ENCODE measurements at regions not wholly inside any gene's neighbourhood (a gene's known extent, or its start where the extent isn't known, plus 50 kb on each side); places are given as distances from the start of the nearest gene placed in this dataset.

DNA sequence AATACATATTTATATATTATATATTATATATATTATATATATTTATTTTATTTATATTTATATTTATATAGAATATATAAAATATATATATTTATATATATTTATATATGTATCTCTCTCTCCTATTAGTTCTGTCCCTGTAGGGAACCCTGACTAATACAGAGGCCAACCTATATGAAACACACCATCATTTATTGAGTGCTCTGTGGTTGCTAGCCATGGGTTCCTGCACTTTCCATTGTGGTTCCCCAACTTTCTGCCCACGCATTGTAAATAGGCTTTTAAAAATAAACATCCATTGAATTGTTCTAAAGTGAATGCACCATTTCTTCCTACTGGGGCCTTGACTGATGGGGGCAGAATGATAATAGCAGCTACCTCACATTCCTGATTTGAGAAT, 93.8 kb upstream of the SESN3 start:
- Mint-ChIP-seq H3K27ac (no peak overlapping the region), H3K27me3 (ENCODE audit: low read depth) (no peaks in the 10 kb centered on the region; the same call in 1 of the 2 replicates), H3K36me3 (peaks cover 11% of the 10 kb centered on the region), H3K9me3 (peaks cover 19% of the 10 kb centered on the region), H3K4me3 (no peak overlapping the region), H3K4me1 (peaks cover 25% of the 10 kb centered on the region)
- DNase-seq (ENCODE audit: low spot score) (no peak), ATAC-seq (no peak)
- TF ChIP-seq CREM (CRISPR knock-in tag; IDR thresholded peaks at IDR 0.05): no peak
- no peak for TF ChIP-seq GTF2I (CRISPR knock-in tag; conservative IDR thresholded peaks at IDR 0.05)
- TF ChIP-seq ZNF219 (CRISPR knock-in tag; IDR thresholded peaks at IDR 0.05; ENCODE audit: borderline replicate concordance): no peak
- TF ChIP-seq, protein P1, sequence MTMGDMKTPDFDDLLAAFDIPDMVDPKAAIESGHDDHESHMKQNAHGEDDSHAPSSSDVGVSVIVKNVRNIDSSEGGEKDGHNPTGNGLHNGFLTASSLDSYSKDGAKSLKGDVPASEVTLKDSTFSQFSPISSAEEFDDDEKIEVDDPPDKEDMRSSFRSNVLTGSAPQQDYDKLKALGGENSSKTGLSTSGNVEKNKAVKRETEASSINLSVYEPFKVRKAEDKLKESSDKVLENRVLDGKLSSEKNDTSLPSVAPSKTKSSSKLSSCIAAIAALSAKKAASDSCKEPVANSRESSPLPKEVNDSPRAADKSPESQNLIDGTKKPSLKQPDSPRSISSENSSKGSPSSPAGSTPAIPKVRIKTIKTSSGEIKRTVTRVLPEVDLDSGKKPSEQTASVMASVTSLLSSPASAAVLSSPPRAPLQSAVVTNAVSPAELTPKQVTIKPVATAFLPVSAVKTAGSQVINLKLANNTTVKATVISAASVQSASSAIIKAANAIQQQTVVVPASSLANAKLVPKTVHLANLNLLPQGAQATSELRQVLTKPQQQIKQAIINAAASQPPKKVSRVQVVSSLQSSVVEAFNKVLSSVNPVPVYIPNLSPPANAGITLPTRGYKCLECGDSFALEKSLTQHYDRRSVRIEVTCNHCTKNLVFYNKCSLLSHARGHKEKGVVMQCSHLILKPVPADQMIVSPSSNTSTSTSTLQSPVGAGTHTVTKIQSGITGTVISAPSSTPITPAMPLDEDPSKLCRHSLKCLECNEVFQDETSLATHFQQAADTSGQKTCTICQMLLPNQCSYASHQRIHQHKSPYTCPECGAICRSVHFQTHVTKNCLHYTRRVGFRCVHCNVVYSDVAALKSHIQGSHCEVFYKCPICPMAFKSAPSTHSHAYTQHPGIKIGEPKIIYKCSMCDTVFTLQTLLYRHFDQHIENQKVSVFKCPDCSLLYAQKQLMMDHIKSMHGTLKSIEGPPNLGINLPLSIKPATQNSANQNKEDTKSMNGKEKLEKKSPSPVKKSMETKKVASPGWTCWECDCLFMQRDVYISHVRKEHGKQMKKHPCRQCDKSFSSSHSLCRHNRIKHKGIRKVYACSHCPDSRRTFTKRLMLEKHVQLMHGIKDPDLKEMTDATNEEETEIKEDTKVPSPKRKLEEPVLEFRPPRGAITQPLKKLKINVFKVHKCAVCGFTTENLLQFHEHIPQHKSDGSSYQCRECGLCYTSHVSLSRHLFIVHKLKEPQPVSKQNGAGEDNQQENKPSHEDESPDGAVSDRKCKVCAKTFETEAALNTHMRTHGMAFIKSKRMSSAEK (CRISPR knock-in tag; IDR thresholded peaks at IDR 0.05; ENCODE audit: borderline replicate concordance): no peak
- no peak for TF ChIP-seq MXD4 (CRISPR knock-in tag; IDR thresholded peaks at IDR 0.05; ENCODE audit: borderline replicate concordance)
- no peak for TF ChIP-seq NR1H2 (CRISPR knock-in tag; IDR thresholded peaks at IDR 0.05)
- TF ChIP-seq CBFB (CRISPR knock-in tag; IDR thresholded peaks at IDR 0.05; ENCODE audit: low read depth): no peak
- TF ChIP-seq ZNF396 (CRISPR knock-in tag; IDR thresholded peaks at IDR 0.05; ENCODE audit: borderline replicate concordance): no peak
- TF ChIP-seq, protein P2, sequence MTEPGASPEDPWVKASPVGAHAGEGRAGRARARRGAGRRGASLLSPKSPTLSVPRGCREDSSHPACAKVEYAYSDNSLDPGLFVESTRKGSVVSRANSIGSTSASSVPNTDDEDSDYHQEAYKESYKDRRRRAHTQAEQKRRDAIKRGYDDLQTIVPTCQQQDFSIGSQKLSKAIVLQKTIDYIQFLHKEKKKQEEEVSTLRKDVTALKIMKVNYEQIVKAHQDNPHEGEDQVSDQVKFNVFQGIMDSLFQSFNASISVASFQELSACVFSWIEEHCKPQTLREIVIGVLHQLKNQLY (CRISPR knock-in tag; IDR thresholded peaks at IDR 0.05): no peak
- TF ChIP-seq, protein P3, sequence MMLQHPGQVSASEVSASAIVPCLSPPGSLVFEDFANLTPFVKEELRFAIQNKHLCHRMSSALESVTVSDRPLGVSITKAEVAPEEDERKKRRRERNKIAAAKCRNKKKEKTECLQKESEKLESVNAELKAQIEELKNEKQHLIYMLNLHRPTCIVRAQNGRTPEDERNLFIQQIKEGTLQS (CRISPR knock-in tag; conservative IDR thresholded peaks at IDR 0.05): no peak
- TF ChIP-seq FOXK1 (CRISPR knock-in tag; IDR thresholded peaks at IDR 0.05): no peak
- TF ChIP-seq ERG (CRISPR knock-in tag; IDR thresholded peaks at IDR 0.05): no peak
- CTCF ChIA-PET: no interaction called here
- POLR2A ChIA-PET: interaction anchor here (0.6 kb wide), 1 partner anchor 164 kb away, joined by 3 read pairs; no protein-coding TSS in a partner anchor

- no peak for DNase-seq (ENCODE audit: low spot score)
- Mint-ChIP-seq H3K27me3 (ENCODE audit: low read depth) (no peaks in the 10 kb centered on the region; the same call in 1 of the 2 replicates), H3K4me1 (peaks cover 28% of the 10 kb centered on the region), H3K27ac (no peak overlapping the region), H3K4me3 (no peak overlapping the region), H3K36me3 (peaks cover 11% of the 10 kb centered on the region), H3K9me3 (peaks cover 26% of the 10 kb centered on the region)
- CTCF ChIA-PET: interaction anchor here (0.7 kb wide), 1 partner anchor 28 kb away, joined by 3 read pairs; no protein-coding TSS in a partner anchor
- POLR2A ChIA-PET: no interaction called here
- no peak for ATAC-seq
- TF ChIP-seq ZBTB21 (CRISPR knock-in tag; IDR thresholded peaks at IDR 0.05; ENCODE audit: borderline replicate concordance) (no peak), ETV6 (CRISPR knock-in tag; IDR thresholded peaks at IDR 0.05) (no peak), TEAD1 (CRISPR knock-in tag; IDR thresholded peaks at IDR 0.05) (no peak), CBFB (CRISPR knock-in tag; IDR thresholded peaks at IDR 0.05; ENCODE audit: low read depth) (no peak), OVOL2 (CRISPR knock-in tag; IDR thresholded peaks at IDR 0.05; ENCODE audit: borderline replicate concordance) (no peak), TCF7 (CRISPR knock-in tag; IDR thresholded peaks at IDR 0.05; ENCODE audit: low read depth) (no peak), USF2 (CRISPR knock-in tag; IDR thresholded peaks at IDR 0.05) (no peak), EMX1 (CRISPR knock-in tag; IDR thresholded peaks at IDR 0.05) (no peak)
- TF ChIP-seq, protein P4, sequence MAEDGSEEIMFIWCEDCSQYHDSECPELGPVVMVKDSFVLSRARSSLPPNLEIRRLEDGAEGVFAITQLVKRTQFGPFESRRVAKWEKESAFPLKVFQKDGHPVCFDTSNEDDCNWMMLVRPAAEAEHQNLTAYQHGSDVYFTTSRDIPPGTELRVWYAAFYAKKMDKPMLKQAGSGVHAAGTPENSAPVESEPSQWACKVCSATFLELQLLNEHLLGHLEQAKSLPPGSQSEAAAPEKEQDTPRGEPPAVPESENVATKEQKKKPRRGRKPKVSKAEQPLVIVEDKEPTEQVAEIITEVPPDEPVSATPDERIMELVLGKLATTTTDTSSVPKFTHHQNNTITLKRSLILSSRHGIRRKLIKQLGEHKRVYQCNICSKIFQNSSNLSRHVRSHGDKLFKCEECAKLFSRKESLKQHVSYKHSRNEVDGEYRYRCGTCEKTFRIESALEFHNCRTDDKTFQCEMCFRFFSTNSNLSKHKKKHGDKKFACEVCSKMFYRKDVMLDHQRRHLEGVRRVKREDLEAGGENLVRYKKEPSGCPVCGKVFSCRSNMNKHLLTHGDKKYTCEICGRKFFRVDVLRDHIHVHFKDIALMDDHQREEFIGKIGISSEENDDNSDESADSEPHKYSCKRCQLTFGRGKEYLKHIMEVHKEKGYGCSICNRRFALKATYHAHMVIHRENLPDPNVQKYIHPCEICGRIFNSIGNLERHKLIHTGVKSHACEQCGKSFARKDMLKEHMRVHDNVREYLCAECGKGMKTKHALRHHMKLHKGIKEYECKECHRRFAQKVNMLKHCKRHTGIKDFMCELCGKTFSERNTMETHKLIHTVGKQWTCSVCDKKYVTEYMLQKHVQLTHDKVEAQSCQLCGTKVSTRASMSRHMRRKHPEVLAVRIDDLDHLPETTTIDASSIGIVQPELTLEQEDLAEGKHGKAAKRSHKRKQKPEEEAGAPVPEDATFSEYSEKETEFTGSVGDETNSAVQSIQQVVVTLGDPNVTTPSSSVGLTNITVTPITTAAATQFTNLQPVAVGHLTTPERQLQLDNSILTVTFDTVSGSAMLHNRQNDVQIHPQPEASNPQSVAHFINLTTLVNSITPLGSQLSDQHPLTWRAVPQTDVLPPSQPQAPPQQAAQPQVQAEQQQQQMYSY (CRISPR knock-in tag; IDR thresholded peaks at IDR 0.05): no peak
- TF ChIP-seq, protein P5, sequence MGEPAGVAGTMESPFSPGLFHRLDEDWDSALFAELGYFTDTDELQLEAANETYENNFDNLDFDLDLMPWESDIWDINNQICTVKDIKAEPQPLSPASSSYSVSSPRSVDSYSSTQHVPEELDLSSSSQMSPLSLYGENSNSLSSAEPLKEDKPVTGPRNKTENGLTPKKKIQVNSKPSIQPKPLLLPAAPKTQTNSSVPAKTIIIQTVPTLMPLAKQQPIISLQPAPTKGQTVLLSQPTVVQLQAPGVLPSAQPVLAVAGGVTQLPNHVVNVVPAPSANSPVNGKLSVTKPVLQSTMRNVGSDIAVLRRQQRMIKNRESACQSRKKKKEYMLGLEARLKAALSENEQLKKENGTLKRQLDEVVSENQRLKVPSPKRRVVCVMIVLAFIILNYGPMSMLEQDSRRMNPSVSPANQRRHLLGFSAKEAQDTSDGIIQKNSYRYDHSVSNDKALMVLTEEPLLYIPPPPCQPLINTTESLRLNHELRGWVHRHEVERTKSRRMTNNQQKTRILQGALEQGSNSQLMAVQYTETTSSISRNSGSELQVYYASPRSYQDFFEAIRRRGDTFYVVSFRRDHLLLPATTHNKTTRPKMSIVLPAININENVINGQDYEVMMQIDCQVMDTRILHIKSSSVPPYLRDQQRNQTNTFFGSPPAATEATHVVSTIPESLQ (CRISPR knock-in tag; IDR thresholded peaks at IDR 0.05): no peak
- TF ChIP-seq, protein P2 (CRISPR knock-in tag; IDR thresholded peaks at IDR 0.05): no peak
Measured at GRCh38 chr11:95322539-95322938, 91.5 kb upstream of the SESN3 start.

Measured in WTC11 (cell line).